ENCODE measurements at regions not wholly inside any gene's neighbourhood (a gene's known extent, or its start where the extent isn't known, plus 50 kb on each side); places are given as distances from the start of the nearest gene placed in this dataset.

DNA sequence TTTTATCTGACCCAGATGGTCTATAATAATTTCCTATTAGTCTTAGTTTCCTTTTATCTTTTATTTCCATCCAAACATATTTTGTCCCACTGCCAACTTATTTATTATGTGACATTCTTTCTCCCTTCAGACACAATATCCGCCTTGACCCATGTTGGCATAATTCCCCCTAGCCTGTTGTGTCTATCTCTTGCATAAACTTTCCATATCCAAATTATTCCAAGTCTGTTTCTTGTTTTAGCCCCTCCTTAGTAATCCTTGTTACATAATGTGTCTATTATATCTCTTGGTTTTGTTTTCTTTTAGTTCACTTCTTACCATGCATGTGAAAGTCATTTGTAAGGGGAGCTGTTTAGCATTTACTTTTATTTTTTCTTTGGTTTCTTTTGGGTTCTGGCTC, 81.6 kb upstream of the CACHD1 start:
- DNase-seq (ENCODE audit: low spot score) (no peak), ATAC-seq (no peak)
- H3K4me3 Mint-ChIP-seq: no peak overlapping the region
- no peak overlapping the region for H3K27ac Mint-ChIP-seq
- H3K36me3 Mint-ChIP-seq: peaks cover 4% of the 10 kb centered on the region; the same call in 1 of the 2 replicates
- CTCF ChIA-PET: no interaction called here
- peaks cover 21% of the 10 kb centered on the region for H3K4me1 Mint-ChIP-seq
- POLR2A ChIA-PET: no interaction called here
- H3K27me3 Mint-ChIP-seq (ENCODE audit: low read depth): no peaks in the 10 kb centered on the region; the same call in 1 of the 2 replicates
- H3K9me3 Mint-ChIP-seq: peaks cover 7% of the 10 kb centered on the region
- TF ChIP-seq SMAD4 (CRISPR knock-in tag; IDR thresholded peaks at IDR 0.05) (no peak), FOXK1 (CRISPR knock-in tag; IDR thresholded peaks at IDR 0.05) (no peak)
- TF ChIP-seq, protein P1, sequence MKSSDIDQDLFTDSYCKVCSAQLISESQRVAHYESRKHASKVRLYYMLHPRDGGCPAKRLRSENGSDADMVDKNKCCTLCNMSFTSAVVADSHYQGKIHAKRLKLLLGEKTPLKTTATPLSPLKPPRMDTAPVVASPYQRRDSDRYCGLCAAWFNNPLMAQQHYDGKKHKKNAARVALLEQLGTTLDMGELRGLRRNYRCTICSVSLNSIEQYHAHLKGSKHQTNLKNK (CRISPR knock-in tag; IDR thresholded peaks at IDR 0.05): no peak

DNA sequence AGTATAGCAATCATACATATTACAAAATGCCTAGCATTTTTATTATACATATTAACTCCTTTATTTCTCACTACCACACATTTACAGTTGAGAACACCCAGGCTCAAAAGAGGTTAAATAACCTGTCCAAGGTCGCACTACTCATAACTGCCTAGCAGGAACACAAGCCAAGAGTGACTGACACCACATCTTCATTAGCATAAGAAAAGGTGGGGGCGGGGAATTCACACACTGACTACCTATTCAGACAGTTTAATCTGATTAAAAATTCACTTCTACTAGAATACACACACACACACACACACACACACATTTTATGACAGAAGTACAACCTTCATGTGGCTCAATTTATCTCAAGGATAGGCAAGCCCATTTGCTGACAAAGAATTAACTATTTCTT, 77.8 kb upstream of the CACHD1 start:
- Mint-ChIP-seq H3K36me3 (peaks cover 4% of the 10 kb centered on the region; the same call in 1 of the 2 replicates), H3K27me3 (ENCODE audit: low read depth) (no peaks in the 10 kb centered on the region; the same call in 1 of the 2 replicates), H3K4me3 (no peak overlapping the region), H3K27ac (no peak overlapping the region), H3K9me3 (peaks cover 5% of the 10 kb centered on the region), H3K4me1 (peaks cover 26% of the 10 kb centered on the region)
- ChIA-PET CTCF (no interaction called here), POLR2A (no interaction called here)
- ATAC-seq: peak; percentile 66
- DNase-seq (ENCODE audit: low spot score): peak; percentile 45
- TF ChIP-seq CBFB (CRISPR knock-in tag; IDR thresholded peaks at IDR 0.05; ENCODE audit: low read depth) (no peak), FOXP1 (CRISPR knock-in tag; IDR thresholded peaks at IDR 0.05; ENCODE audit: borderline replicate concordance) (no peak), MXD4 (CRISPR knock-in tag; IDR thresholded peaks at IDR 0.05; ENCODE audit: borderline replicate concordance) (no peak), GRHL2 (CRISPR knock-in tag; IDR thresholded peaks at IDR 0.05; ENCODE audit: insufficient replicate concordance, severe bottlenecking) (no peak), TEAD4 (CRISPR knock-in tag; IDR thresholded peaks at IDR 0.05) (no peak), CREM (CRISPR knock-in tag; IDR thresholded peaks at IDR 0.05) (no peak), RORB (CRISPR knock-in tag; IDR thresholded peaks at IDR 0.05) (no peak), OVOL2 (CRISPR knock-in tag; IDR thresholded peaks at IDR 0.05; ENCODE audit: borderline replicate concordance) (no peak), NR2C2 (CRISPR knock-in tag; IDR thresholded peaks at IDR 0.05) (no peak), NFE2L1 (CRISPR knock-in tag; IDR thresholded peaks at IDR 0.05) (no peak), NFYB (CRISPR knock-in tag; conservative IDR thresholded peaks at IDR 0.05; ENCODE audit: low read depth) (no peak), ZBTB21 (CRISPR knock-in tag; IDR thresholded peaks at IDR 0.05; ENCODE audit: borderline replicate concordance) (no peak), ZNF671 (CRISPR knock-in tag; IDR thresholded peaks at IDR 0.05) (no peak)
- TF ChIP-seq, protein P2, sequence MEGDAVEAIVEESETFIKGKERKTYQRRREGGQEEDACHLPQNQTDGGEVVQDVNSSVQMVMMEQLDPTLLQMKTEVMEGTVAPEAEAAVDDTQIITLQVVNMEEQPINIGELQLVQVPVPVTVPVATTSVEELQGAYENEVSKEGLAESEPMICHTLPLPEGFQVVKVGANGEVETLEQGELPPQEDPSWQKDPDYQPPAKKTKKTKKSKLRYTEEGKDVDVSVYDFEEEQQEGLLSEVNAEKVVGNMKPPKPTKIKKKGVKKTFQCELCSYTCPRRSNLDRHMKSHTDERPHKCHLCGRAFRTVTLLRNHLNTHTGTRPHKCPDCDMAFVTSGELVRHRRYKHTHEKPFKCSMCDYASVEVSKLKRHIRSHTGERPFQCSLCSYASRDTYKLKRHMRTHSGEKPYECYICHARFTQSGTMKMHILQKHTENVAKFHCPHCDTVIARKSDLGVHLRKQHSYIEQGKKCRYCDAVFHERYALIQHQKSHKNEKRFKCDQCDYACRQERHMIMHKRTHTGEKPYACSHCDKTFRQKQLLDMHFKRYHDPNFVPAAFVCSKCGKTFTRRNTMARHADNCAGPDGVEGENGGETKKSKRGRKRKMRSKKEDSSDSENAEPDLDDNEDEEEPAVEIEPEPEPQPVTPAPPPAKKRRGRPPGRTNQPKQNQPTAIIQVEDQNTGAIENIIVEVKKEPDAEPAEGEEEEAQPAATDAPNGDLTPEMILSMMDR (IDR thresholded peaks at IDR 0.05): no peak
- TF ChIP-seq, protein P3, sequence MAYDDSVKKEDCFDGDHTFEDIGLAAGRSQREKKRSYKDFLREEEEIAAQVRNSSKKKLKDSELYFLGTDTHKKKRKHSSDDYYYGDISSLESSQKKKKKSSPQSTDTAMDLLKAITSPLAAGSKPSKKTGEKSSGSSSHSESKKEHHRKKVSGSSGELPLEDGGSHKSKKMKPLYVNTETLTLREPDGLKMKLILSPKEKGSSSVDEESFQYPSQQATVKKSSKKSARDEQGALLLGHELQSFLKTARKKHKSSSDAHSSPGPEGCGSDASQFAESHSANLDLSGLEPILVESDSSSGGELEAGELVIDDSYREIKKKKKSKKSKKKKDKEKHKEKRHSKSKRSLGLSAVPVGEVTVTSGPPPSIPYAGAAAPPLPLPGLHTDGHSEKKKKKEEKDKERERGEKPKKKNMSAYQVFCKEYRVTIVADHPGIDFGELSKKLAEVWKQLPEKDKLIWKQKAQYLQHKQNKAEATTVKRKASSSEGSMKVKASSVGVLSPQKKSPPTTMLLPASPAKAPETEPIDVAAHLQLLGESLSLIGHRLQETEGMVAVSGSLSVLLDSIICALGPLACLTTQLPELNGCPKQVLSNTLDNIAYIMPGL (CRISPR knock-in tag; IDR thresholded peaks at IDR 0.05): no peak
- TF ChIP-seq, protein P4, sequence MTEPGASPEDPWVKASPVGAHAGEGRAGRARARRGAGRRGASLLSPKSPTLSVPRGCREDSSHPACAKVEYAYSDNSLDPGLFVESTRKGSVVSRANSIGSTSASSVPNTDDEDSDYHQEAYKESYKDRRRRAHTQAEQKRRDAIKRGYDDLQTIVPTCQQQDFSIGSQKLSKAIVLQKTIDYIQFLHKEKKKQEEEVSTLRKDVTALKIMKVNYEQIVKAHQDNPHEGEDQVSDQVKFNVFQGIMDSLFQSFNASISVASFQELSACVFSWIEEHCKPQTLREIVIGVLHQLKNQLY (CRISPR knock-in tag; IDR thresholded peaks at IDR 0.05): no peak
- TF ChIP-seq, protein P5, sequence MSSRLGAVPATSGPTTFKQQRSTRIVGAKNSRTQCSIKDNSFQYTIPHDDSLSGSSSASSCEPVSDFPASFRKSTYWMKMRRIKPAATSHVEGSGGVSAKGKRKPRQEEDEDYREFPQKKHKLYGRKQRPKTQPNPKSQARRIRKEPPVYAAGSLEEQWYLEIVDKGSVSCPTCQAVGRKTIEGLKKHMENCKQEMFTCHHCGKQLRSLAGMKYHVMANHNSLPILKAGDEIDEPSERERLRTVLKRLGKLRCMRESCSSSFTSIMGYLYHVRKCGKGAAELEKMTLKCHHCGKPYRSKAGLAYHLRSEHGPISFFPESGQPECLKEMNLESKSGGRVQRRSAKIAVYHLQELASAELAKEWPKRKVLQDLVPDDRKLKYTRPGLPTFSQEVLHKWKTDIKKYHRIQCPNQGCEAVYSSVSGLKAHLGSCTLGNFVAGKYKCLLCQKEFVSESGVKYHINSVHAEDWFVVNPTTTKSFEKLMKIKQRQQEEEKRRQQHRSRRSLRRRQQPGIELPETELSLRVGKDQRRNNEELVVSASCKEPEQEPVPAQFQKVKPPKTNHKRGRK (CRISPR knock-in tag; IDR thresholded peaks at IDR 0.05; ENCODE audit: borderline replicate concordance): no peak
- TF ChIP-seq, protein P6, sequence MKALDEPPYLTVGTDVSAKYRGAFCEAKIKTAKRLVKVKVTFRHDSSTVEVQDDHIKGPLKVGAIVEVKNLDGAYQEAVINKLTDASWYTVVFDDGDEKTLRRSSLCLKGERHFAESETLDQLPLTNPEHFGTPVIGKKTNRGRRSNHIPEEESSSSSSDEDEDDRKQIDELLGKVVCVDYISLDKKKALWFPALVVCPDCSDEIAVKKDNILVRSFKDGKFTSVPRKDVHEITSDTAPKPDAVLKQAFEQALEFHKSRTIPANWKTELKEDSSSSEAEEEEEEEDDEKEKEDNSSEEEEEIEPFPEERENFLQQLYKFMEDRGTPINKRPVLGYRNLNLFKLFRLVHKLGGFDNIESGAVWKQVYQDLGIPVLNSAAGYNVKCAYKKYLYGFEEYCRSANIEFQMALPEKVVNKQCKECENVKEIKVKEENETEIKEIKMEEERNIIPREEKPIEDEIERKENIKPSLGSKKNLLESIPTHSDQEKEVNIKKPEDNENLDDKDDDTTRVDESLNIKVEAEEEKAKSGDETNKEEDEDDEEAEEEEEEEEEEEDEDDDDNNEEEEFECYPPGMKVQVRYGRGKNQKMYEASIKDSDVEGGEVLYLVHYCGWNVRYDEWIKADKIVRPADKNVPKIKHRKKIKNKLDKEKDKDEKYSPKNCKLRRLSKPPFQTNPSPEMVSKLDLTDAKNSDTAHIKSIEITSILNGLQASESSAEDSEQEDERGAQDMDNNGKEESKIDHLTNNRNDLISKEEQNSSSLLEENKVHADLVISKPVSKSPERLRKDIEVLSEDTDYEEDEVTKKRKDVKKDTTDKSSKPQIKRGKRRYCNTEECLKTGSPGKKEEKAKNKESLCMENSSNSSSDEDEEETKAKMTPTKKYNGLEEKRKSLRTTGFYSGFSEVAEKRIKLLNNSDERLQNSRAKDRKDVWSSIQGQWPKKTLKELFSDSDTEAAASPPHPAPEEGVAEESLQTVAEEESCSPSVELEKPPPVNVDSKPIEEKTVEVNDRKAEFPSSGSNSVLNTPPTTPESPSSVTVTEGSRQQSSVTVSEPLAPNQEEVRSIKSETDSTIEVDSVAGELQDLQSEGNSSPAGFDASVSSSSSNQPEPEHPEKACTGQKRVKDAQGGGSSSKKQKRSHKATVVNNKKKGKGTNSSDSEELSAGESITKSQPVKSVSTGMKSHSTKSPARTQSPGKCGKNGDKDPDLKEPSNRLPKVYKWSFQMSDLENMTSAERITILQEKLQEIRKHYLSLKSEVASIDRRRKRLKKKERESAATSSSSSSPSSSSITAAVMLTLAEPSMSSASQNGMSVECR (CRISPR knock-in tag; IDR thresholded peaks at IDR 0.05; ENCODE audit: borderline replicate concordance): no peak
- TF ChIP-seq, protein P7, sequence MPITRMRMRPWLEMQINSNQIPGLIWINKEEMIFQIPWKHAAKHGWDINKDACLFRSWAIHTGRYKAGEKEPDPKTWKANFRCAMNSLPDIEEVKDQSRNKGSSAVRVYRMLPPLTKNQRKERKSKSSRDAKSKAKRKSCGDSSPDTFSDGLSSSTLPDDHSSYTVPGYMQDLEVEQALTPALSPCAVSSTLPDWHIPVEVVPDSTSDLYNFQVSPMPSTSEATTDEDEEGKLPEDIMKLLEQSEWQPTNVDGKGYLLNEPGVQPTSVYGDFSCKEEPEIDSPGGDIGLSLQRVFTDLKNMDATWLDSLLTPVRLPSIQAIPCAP (CRISPR knock-in tag; IDR thresholded peaks at IDR 0.05): no peak

Data from WTC11 (cell line).